ENCODE measurements at regions not wholly inside any gene's neighbourhood (a gene's known extent, or its start where the extent isn't known, plus 50 kb on each side); places are given as distances from the start of the nearest gene placed in this dataset.
"Not testable (repeated sequence)": the region's sequence is repeated elsewhere in the genome, so short reads cannot be mapped to it uniquely, and the experiment has no call there.

- no peak for TF ChIP-seq CTCF (IDR thresholded peaks at IDR 0.05)
- no peaks in the 10 kb centered on the region for H3K27me3 Mint-ChIP-seq
- no peaks in the 10 kb centered on the region for H3K36me3 Mint-ChIP-seq (ENCODE audit: low read depth)
- DNase-seq: no peak
- H3K4me3 Mint-ChIP-seq: no peak overlapping the region
- ChIA-PET CTCF (no interaction called here), POLR2A (no interaction called here)
- no peak overlapping the region for H3K27ac Mint-ChIP-seq
- intact Hi-C loops (cut with micrococcal nuclease): no loop called here
- H3K4me1 Mint-ChIP-seq: no peaks in the 10 kb centered on the region
- peaks cover 6% of the 10 kb centered on the region for H3K9me3 Mint-ChIP-seq
- ATAC-seq (ENCODE audit: low read depth): no peak
These were observed 185.6 kb upstream of the COX10 start for GRCh38 chr17:13883659-13884058.

GRCh38 chr17:13884347-13884746, 185.0 kb upstream of the COX10 start:
- ATAC-seq (ENCODE audit: low read depth): no peak
- POLR2A ChIA-PET: no interaction called here
- intact Hi-C loops (cut with micrococcal nuclease): no loop called here
- TF ChIP-seq CTCF (IDR thresholded peaks at IDR 0.05): no peak
- CTCF ChIA-PET: no interaction called here
- Mint-ChIP-seq H3K9me3 (peaks cover 6% of the 10 kb centered on the region), H3K4me1 (no peaks in the 10 kb centered on the region), H3K27me3 (no peaks in the 10 kb centered on the region), H3K36me3 (ENCODE audit: low read depth) (no peaks in the 10 kb centered on the region), H3K4me3 (no peak overlapping the region), H3K27ac (no peak overlapping the region)
- DNase-seq: no peak

- H3K9me3 Mint-ChIP-seq: peaks cover 6% of the 10 kb centered on the region
- CTCF ChIA-PET: no interaction called here
- no peak overlapping the region for H3K4me3 Mint-ChIP-seq
- DNase-seq: no peak
- POLR2A ChIA-PET: no interaction called here
- intact Hi-C loops (cut with micrococcal nuclease): no loop called here
- H3K27ac Mint-ChIP-seq: no peak overlapping the region
- ATAC-seq (ENCODE audit: low read depth): no peak
- H3K4me1 Mint-ChIP-seq: no peaks in the 10 kb centered on the region
- H3K36me3 Mint-ChIP-seq (ENCODE audit: low read depth): no peaks in the 10 kb centered on the region
- no peak for TF ChIP-seq CTCF (IDR thresholded peaks at IDR 0.05)
- H3K27me3 Mint-ChIP-seq: no peaks in the 10 kb centered on the region
These were observed 183.8 kb upstream of the COX10 start for GRCh38 chr17:13885550-13885949.

- Mint-ChIP-seq H3K4me1 (no peaks in the 10 kb centered on the region), H3K36me3 (ENCODE audit: low read depth) (no peaks in the 10 kb centered on the region), H3K4me3 (no peak overlapping the region), H3K9me3 (peaks cover 6% of the 10 kb centered on the region), H3K27me3 (no peaks in the 10 kb centered on the region), H3K27ac (no peak overlapping the region)
- CTCF ChIA-PET: no interaction called here
- no peak for DNase-seq
- intact Hi-C loops (cut with micrococcal nuclease): no loop called here
- no peak for TF ChIP-seq CTCF (IDR thresholded peaks at IDR 0.05)
- POLR2A ChIA-PET: no interaction called here
- no peak for ATAC-seq (ENCODE audit: low read depth)
These were observed 183.1 kb upstream of the COX10 start for GRCh38 chr17:13885953-13886889.

- Mint-ChIP-seq H3K27ac (no peak overlapping the region), H3K36me3 (ENCODE audit: low read depth) (no peaks in the 10 kb centered on the region), H3K4me1 (no peaks in the 10 kb centered on the region), H3K9me3 (no peaks in the 10 kb centered on the region), H3K27me3 (no peaks in the 10 kb centered on the region), H3K4me3 (no peak overlapping the region)
- TF ChIP-seq CTCF (IDR thresholded peaks at IDR 0.05): no peak
- POLR2A ChIA-PET: interaction anchor here (0.6 kb wide), 1 partner anchor 162 kb away, joined by 5 read pairs; no protein-coding TSS in a partner anchor
- no peak for ATAC-seq (ENCODE audit: low read depth)
- CTCF ChIA-PET: no interaction called here
- no peak for DNase-seq
- intact Hi-C loops (cut with micrococcal nuclease): no loop called here
These were observed 181.2 kb upstream of the COX10 start for GRCh38 chr17:13888056-13888609.

GRCh38 chr17:13908971-13909370, 160.3 kb upstream of the COX10 start:
- H3K27ac Mint-ChIP-seq; intact Hi-C loops (cut with micrococcal nuclease); H3K36me3 Mint-ChIP-seq (ENCODE audit: low read depth); H3K9me3 Mint-ChIP-seq; CTCF ChIA-PET; ATAC-seq (ENCODE audit: low read depth); DNase-seq; H3K27me3 Mint-ChIP-seq; POLR2A ChIA-PET; H3K4me3 Mint-ChIP-seq: not testable (repeated sequence)
- peaks cover 13% of the 10 kb centered on the region for H3K4me1 Mint-ChIP-seq
